ENCODE measurements at regions not wholly inside any gene's neighbourhood (a gene's known extent, or its start where the extent isn't known, plus 50 kb on each side); places are given as distances from the start of the nearest gene placed in this dataset.

DNA sequence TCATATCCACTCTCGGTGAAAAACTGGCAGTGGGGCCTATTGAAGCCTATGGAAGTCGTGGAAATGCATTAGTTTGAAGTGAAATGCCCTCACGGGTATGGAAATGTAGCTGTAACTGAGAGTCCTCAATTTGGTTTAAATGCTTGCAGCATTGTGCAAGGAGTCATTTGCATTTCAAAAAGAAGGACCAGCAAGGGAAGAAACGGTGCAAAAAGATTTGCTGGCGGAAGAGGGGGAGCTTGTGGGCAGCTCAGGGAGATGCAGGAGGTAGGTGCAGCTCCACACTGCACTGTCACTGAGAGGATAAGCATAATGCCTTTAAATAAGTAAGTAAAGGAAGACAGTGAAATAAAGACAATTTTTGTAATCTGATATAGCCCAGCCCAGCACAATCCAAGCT, 400.4 kb upstream of the DIPK2B start:
- TF ChIP-seq TAF1 (IDR thresholded peaks at IDR 0.05; ENCODE audit: low read depth, low read length) (no peak), POLR2A (IDR thresholded peaks at IDR 0.05; ENCODE audit: low read depth, low read length) (no peak)
